ENCODE measurements at regions not wholly inside any gene's neighbourhood (a gene's known extent, or its start where the extent isn't known, plus 50 kb on each side); places are given as distances from the start of the nearest gene placed in this dataset.

GRCh38 chr12:25876383-25877045 lies 82.0 kb upstream of the RASSF8 start:
- H3F3A ChIP-seq (ENCODE audit: low read depth) = no peaks in the 10 kb centered on the region
- H3K9me3 ChIP-seq (ENCODE audit: insufficient read depth, low read depth, low read length) = no peaks in the 10 kb centered on the region
- H3K27me3 ChIP-seq (ENCODE audit: insufficient read depth, low read length, poor library complexity, severe bottlenecking) = no peaks in the 10 kb centered on the region
- no peaks in the 10 kb centered on the region for H3K9me2 ChIP-seq (replicated peaks; ENCODE audit: low read depth, low read length)
- no peaks in the 10 kb centered on the region for H3K79me2 ChIP-seq (ENCODE audit: insufficient read depth, low read length)
- TF ChIP-seq EZH2phosphoT487 (IDR thresholded peaks at IDR 0.05; ENCODE audit: borderline replicate concordance) (no peak), CTCF (conservative IDR thresholded peaks at IDR 0.05; ENCODE audit: low read length) (no peak)
- no peaks in the 10 kb centered on the region for H3K36me3 ChIP-seq (ENCODE audit: insufficient read depth, low read length)
- H4K20me1 ChIP-seq (ENCODE audit: insufficient read depth, low read length, poor library complexity, severe bottlenecking) = no peaks in the 10 kb centered on the region
- H2AFZ ChIP-seq (ENCODE audit: low read length) = no peak overlapping the region
- H3K9ac ChIP-seq (ENCODE audit: low read depth, low read length, poor library complexity, severe bottlenecking) = no peak overlapping the region
- H3K4me2 ChIP-seq (ENCODE audit: low read depth, low read length, poor library complexity, severe bottlenecking) = no peak overlapping the region
- H3K4me1 ChIP-seq (ENCODE audit: insufficient read depth, low read length, poor library complexity, severe bottlenecking) = peaks cover 17% of the 10 kb centered on the region
- no peak overlapping the region for H3K4me3 ChIP-seq (ENCODE audit: low read length, poor library complexity, severe bottlenecking)

- no peaks in the 10 kb centered on the region for H3K9me3 ChIP-seq (ENCODE audit: insufficient read depth, low read depth, low read length)
- no peaks in the 10 kb centered on the region for H3K79me2 ChIP-seq (ENCODE audit: insufficient read depth, low read length)
- no peaks in the 10 kb centered on the region for H3K27me3 ChIP-seq (ENCODE audit: insufficient read depth, low read length, poor library complexity, severe bottlenecking)
- H4K20me1 ChIP-seq (ENCODE audit: insufficient read depth, low read length, poor library complexity, severe bottlenecking) = no peaks in the 10 kb centered on the region
- no peaks in the 10 kb centered on the region for H3K9me2 ChIP-seq (replicated peaks; ENCODE audit: low read depth, low read length)
- H3K4me1 ChIP-seq (ENCODE audit: insufficient read depth, low read length, poor library complexity, severe bottlenecking) = peaks cover 17% of the 10 kb centered on the region
- TF ChIP-seq CTCF (conservative IDR thresholded peaks at IDR 0.05; ENCODE audit: low read length) (no peak), EZH2phosphoT487 (IDR thresholded peaks at IDR 0.05; ENCODE audit: borderline replicate concordance) (no peak)
- H3K9ac ChIP-seq (ENCODE audit: low read depth, low read length, poor library complexity, severe bottlenecking) = no peak overlapping the region
- H3K36me3 ChIP-seq (ENCODE audit: insufficient read depth, low read length) = no peaks in the 10 kb centered on the region
- H2AFZ ChIP-seq (ENCODE audit: low read length) = no peak overlapping the region
- H3K4me3 ChIP-seq (ENCODE audit: low read length, poor library complexity, severe bottlenecking) = no peak overlapping the region
- H3F3A ChIP-seq (ENCODE audit: low read depth) = no peaks in the 10 kb centered on the region
- H3K4me2 ChIP-seq (ENCODE audit: low read depth, low read length, poor library complexity, severe bottlenecking) = no peak overlapping the region
Measured at GRCh38 chr12:25877446-25877845, 81.0 kb upstream of the RASSF8 start.

GRCh38 chr12:25882266-25882665 lies 76.2 kb upstream of the RASSF8 start:
- Histone ChIP-seq H3K4me1 (ENCODE audit: insufficient read depth, low read length, poor library complexity, severe bottlenecking) (peaks cover 6% of the 10 kb centered on the region), H3K4me3 (ENCODE audit: low read length, poor library complexity, severe bottlenecking) (no peak overlapping the region)
- no peak for TF ChIP-seq EZH2phosphoT487 (IDR thresholded peaks at IDR 0.05; ENCODE audit: borderline replicate concordance)
- TF ChIP-seq CTCF (conservative IDR thresholded peaks at IDR 0.05; ENCODE audit: low read length) = no peak

More at GRCh38 chr12:25882266-25882665, 76.2 kb upstream of the RASSF8 start:
- no peaks in the 10 kb centered on the region for H3K27me3 ChIP-seq (ENCODE audit: insufficient read depth, low read length, poor library complexity, severe bottlenecking)
- no peaks in the 10 kb centered on the region for H3K9me2 ChIP-seq (replicated peaks; ENCODE audit: low read depth, low read length)
- no peak overlapping the region for H3K4me2 ChIP-seq (ENCODE audit: low read depth, low read length, poor library complexity, severe bottlenecking)
- H3K79me2 ChIP-seq (ENCODE audit: insufficient read depth, low read length) = no peaks in the 10 kb centered on the region
- H3K9me3 ChIP-seq (ENCODE audit: insufficient read depth, low read depth, low read length) = no peaks in the 10 kb centered on the region
- no peaks in the 10 kb centered on the region for H3F3A ChIP-seq (ENCODE audit: low read depth)
- no peaks in the 10 kb centered on the region for H4K20me1 ChIP-seq (ENCODE audit: insufficient read depth, low read length, poor library complexity, severe bottlenecking)
- no peak overlapping the region for H2AFZ ChIP-seq (ENCODE audit: low read length)
- H3K36me3 ChIP-seq (ENCODE audit: insufficient read depth, low read length) = no peaks in the 10 kb centered on the region
- H3K9ac ChIP-seq (ENCODE audit: low read depth, low read length, poor library complexity, severe bottlenecking) = no peak overlapping the region

Data from Loucy (cell line).